ENCODE measurements at regions not wholly inside any gene's neighbourhood (a gene's known extent, or its start where the extent isn't known, plus 50 kb on each side); places are given as distances from the start of the nearest gene placed in this dataset.

DNA sequence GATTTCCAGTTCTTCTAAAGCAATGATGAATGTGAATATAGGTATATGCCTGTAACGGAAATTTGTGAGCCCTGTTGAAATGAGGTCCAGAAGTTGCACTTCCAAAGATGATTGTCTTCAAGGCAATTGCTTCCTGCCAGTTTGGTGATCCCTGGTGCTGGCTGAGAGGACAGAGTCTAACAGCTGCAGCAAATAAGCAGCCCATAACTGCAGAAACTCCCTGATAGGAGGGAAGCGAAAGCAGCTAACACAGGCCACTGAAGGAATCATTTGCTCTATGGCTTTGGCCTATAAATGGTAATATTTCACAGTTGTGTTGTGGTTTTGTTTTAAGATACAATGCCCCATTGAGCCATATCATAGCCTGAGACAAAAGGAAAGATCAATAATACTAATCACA is 451.5 kb upstream of the MIR17HG start:
- Histone ChIP-seq H3K9me3 (no peaks in the 10 kb centered on the region), H3K4me1 (ENCODE audit: low read depth) (no peaks in the 10 kb centered on the region), H3K4me3 (no peak overlapping the region), H3K36me3 (ENCODE audit: low read depth) (no peaks in the 10 kb centered on the region)
- ATAC-seq (no peak), DNase-seq (no peak)
- intact Hi-C loops (cut with DNase I, micrococcal nuclease), result no loop called here
- TF ChIP-seq, protein P1, sequence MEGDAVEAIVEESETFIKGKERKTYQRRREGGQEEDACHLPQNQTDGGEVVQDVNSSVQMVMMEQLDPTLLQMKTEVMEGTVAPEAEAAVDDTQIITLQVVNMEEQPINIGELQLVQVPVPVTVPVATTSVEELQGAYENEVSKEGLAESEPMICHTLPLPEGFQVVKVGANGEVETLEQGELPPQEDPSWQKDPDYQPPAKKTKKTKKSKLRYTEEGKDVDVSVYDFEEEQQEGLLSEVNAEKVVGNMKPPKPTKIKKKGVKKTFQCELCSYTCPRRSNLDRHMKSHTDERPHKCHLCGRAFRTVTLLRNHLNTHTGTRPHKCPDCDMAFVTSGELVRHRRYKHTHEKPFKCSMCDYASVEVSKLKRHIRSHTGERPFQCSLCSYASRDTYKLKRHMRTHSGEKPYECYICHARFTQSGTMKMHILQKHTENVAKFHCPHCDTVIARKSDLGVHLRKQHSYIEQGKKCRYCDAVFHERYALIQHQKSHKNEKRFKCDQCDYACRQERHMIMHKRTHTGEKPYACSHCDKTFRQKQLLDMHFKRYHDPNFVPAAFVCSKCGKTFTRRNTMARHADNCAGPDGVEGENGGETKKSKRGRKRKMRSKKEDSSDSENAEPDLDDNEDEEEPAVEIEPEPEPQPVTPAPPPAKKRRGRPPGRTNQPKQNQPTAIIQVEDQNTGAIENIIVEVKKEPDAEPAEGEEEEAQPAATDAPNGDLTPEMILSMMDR (IDR thresholded peaks at IDR 0.05), result no peak

DNA sequence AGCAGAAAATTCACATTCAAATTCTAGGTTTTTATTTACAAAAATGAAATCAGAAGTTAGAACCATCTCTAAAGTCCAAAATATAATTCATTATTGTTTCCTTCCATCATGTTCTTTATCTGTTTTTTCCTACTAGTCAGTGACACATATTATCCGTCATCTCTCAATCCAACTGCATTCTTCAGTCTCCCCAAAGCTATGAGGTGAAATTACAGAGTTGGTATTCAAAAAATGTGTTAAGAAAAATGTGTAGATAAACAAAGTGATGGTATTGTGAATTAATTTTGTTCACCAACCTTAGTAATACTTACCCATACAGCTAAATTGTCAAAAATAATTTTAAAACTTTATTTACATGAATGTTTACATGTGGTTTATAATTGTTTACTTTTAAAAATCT is 448.7 kb upstream of the MIR17HG start:
- intact Hi-C loops (cut with DNase I, micrococcal nuclease), result no loop called here
- Histone ChIP-seq H3K4me1 (ENCODE audit: low read depth) (no peaks in the 10 kb centered on the region), H3K9me3 (no peaks in the 10 kb centered on the region), H3K4me3 (no peak overlapping the region), H3K36me3 (ENCODE audit: low read depth) (no peaks in the 10 kb centered on the region)
- DNase-seq, result no peak
- ATAC-seq, result no peak
- TF ChIP-seq, protein P1 (IDR thresholded peaks at IDR 0.05), result no peak

DNA sequence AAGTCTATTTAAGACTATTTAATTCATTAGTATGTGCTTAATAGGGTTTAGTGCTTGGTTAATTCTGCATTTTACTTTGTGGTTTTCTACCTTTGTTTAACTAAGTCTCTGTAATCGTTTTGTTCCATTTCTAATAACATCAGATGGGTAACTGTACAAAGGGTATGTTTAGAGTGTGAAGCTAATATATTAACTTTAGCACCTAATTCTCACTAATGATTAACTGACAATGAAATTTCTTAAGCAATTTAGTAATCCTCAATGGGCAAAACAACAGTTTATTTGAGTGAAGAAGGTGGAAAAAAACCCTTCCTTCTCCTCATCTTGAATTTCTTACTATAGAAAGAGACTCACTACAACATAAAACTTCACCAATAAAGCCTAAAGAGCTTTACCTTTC is 448.1 kb upstream of the MIR17HG start:
- TF ChIP-seq, protein P1 (IDR thresholded peaks at IDR 0.05), result no peak
- Histone ChIP-seq H3K36me3 (ENCODE audit: low read depth) (no peaks in the 10 kb centered on the region), H3K4me3 (no peak overlapping the region), H3K9me3 (no peaks in the 10 kb centered on the region), H3K4me1 (ENCODE audit: low read depth) (no peaks in the 10 kb centered on the region)
- intact Hi-C loops (cut with DNase I, micrococcal nuclease), result no loop called here
- DNase-seq, result no peak
- no peak for ATAC-seq

DNA sequence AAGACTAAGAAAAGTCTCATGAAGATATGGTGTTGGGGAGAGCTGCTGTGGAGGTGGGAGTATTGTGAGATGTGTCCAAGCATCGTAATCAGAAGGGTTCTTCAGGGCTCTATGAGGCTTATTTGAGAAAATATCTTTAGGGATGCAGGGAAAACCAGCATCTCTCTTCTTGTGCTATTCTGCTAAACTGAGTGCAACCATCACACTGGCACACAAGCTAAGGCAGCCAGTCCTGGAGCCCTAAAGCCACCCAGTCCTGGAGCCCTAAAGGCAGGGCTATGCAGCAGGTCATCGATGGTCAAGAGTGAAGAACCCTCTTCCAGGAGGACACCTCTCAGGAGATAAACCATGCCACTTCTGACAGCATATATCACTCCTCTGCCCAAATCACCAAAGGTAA is 445.2 kb upstream of the MIR17HG start:
- TF ChIP-seq, protein P1 (IDR thresholded peaks at IDR 0.05), result no peak
- no peaks in the 10 kb centered on the region for H3K9me3 ChIP-seq
- DNase-seq, result no peak
- H3K36me3 ChIP-seq (ENCODE audit: low read depth), result no peaks in the 10 kb centered on the region
- intact Hi-C loops (cut with DNase I, micrococcal nuclease), result no loop called here
- H3K4me3 ChIP-seq, result no peak overlapping the region
- no peaks in the 10 kb centered on the region for H3K4me1 ChIP-seq (ENCODE audit: low read depth)
- no peak for ATAC-seq

DNA sequence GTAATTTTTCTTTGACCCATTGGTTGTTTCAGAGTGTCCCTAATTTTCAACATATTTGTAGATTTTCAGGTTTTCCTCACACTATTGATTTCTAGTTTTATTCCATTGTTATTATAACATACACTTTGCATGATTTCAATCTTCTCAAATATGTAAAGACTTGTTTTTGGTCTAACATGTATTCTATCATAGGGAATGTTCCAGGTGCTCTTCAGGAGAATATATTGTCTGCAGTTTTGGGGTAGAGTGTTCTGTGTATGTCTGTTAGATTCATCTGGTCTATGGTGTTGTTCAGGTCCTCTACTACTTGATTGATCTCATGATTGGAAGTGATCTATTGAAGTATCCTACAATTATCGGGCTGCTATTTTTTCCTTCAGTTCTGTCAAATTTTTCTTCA is 440.9 kb upstream of the MIR17HG start:
- no peaks in the 10 kb centered on the region for H3K36me3 ChIP-seq (ENCODE audit: low read depth)
- H3K9me3 ChIP-seq, result no peaks in the 10 kb centered on the region
- TF ChIP-seq, protein P1 (IDR thresholded peaks at IDR 0.05), result no peak
- no peaks in the 10 kb centered on the region for H3K4me1 ChIP-seq (ENCODE audit: low read depth)
- ATAC-seq, result no peak
- H3K4me3 ChIP-seq, result no peak overlapping the region
- intact Hi-C loops (cut with DNase I, micrococcal nuclease), result no loop called here
- no peak for DNase-seq

DNA sequence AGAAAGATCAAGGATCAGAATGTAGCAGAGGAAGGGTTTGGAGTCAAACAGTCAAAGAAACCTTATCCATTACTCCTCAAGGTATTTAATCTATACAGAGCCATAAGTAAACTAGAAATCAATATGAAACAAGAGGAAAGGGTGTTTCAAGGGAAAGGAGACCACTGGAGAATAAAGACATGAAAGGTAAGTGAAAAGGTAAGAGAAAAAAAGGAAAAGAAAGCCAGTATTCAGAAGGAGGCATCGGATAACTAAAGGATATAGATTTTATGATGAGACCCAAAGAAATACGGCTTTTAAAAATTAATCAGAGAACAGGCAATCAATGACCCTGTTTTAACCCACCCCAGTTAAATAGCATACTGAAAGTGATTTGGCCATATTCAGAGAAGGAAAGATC is 438.7 kb upstream of the MIR17HG start:
- intact Hi-C loops (cut with DNase I, micrococcal nuclease), result no loop called here
- DNase-seq, result no peak
- Histone ChIP-seq H3K9me3 (no peaks in the 10 kb centered on the region), H3K4me1 (ENCODE audit: low read depth) (no peaks in the 10 kb centered on the region), H3K4me3 (no peak overlapping the region), H3K36me3 (ENCODE audit: low read depth) (no peaks in the 10 kb centered on the region)
- TF ChIP-seq, protein P1 (IDR thresholded peaks at IDR 0.05), result no peak
- ATAC-seq, result no peak
